GM18909 (cell line): ENCODE measurements at regions not wholly inside any gene's neighbourhood (a gene's known extent, or its start where the extent isn't known, plus 50 kb on each side); places are given as distances from the start of the nearest gene placed in this dataset.

ENCODE experiments used
- ATAC-seq: cut with Tn5 transposase; IDR thresholded peaks from one replicate; pipeline ENCODE4 v1.9.1; 2021; ENCODE audit warnings: mild to moderate bottlenecking; ENCODE audit not compliant: unreplicated experiment, poor library complexity

DNA sequence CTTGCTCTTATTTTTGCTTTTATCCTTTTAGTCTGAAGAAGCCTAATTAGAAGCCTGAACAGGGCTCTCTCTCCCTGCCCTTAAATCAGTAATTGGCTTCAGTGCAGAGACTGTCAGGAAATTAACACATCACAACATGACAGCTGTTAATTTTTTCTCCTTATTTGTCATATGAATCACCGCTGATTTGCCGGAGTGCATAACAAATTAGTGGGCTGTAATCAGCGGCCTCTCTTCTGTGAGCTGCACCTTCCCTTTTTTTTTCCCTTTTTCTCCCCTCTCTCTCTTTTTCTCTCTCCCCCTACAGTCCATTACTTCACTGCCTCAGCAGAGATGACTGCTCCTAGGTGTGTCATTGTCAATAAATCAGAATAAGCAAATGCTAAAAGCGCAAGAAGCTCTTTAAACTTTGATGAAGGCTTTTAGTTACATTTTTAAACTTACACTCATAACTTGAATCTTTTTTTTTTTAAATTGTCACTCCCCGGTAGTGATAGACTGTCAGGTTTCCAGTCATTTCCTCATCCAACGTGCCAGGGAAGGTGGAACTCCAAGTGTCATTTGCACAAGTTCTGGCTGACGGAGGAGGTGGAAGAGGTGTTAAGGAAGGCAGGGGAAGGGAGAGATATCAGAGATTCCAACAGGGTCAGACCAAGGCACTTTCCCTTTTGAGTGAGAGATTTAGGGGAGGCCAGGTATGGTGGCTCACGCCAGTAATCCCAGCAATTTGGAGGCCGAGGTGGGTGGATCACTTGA lies 197.1 kb upstream of the TSHZ3 start:
- no peak for ATAC-seq

DNA sequence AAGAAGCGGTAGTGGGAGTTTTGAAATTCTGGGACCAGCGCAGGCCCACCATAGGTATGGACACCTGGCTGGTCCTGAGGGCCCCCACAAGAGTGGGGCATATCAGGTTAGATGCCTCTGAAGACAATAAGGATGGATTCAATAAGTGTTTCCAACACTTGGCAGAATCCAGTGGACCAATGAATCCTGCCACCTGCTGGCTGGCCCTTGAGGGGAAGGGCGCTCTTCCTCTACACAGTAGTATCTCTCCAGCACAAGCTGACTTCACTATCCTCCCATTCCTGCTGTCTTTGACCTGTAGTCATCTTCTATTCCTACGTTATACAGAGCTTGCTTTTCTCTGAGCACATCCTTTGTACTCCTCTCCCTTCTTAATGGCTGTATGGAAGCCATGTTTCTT lies 199.7 kb upstream of the TSHZ3 start:
- no peak for ATAC-seq

- no peak for ATAC-seq
Measured at GRCh38 chr19:31553112-31553845, 204.0 kb upstream of the TSHZ3 start.

GRCh38 chr19:31553846-31554215 lies 204.6 kb upstream of the TSHZ3 start:
- ATAC-seq, result no peak

- no peak for ATAC-seq
Measured at GRCh38 chr19:31554360-31554759, 205.1 kb upstream of the TSHZ3 start.

DNA sequence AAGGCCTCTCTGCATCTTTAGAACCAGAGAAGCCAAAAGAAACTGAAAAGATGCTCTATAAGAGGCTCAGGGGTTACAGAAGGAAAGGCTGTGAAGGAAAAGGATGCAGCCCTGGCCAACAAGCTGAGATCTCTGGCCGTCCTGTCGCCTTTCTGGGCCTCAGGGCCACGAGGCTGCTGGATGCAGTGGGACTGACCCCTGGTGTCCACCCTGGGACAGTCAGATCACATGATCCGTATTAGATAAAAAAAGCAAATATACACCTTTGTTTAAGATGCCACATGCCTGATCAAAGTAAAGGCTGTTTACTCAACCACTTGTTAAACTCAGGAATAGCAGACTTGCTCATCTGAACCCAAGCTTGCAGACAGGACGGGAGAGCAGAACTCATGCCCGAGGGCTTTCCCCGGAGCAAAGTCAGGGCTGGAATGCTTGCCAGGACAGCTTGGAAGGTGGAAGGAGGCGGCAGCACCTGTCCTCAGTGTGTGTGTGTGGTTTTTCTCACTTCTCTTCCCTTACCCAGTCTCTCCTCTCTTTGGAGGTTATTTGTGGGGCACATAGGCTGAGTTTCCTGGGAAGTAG lies 206.5 kb upstream of the TSHZ3 start:
- ATAC-seq, result no peak

- ATAC-seq, result no peak
Measured at GRCh38 chr19:31559494-31559893, 210.3 kb upstream of the TSHZ3 start.

- no peak for ATAC-seq
Measured at GRCh38 chr19:31560086-31561060, 211.1 kb upstream of the TSHZ3 start.

DNA sequence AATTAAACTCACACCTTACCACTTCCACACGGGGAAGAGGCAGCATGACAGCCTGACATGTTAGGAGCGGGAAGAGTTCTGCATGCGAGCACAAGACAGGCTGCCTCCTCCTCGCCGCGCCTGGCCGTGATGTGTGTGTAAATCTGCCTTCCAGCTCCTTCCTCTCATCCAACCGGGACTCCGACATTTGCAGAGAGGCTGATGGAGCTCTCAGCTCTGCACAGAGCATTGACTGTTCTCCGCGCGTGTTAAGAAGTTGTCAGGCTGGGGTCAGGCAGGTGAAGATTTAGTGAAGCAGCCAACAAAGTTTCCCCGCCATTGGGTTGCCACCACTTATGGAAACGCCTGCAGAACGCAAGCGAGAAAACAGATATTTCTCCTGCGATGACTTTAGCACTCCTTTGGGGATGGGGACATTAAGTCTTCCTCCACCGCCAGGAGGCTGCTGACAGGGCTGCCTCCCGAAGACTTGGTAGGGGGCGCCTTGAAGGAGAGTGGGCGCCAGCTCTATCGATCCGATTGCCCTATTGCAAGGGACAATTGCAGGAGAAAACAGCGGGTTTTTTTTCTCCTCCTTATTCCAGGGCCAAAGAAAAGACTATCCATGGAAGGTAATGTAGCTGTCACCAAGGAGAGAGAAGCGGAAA lies 213.9 kb upstream of the TSHZ3 start:
- ATAC-seq, result no peak

DNA sequence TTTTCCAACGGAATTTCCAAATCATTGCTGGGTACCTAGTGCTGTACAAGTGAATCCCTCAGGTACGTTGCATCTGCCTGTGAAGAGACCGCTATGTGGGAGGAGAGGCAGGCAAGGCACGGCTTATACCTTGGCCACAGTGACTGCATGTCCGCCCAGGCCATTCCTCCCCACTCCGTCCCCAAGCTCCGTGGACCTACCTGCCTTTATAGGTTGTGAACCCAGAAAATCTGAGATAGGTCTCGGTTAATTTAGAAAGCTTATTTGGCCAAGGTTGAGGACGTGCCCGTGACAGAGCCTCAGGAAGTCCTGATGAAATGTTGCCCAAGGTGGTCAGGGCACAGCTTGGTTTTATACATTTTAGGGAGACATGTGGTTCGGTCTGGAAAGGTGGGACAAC lies 218.5 kb upstream of the TSHZ3 start:
- no peak for ATAC-seq

GRCh38 chr19:31568724-31569123 lies 219.5 kb upstream of the TSHZ3 start:
- no peak for ATAC-seq

- no peak for ATAC-seq
Measured at GRCh38 chr19:31570718-31571117, 221.5 kb upstream of the TSHZ3 start.

- no peak for ATAC-seq
Measured at GRCh38 chr19:31572102-31572975, 223.1 kb upstream of the TSHZ3 start.

DNA sequence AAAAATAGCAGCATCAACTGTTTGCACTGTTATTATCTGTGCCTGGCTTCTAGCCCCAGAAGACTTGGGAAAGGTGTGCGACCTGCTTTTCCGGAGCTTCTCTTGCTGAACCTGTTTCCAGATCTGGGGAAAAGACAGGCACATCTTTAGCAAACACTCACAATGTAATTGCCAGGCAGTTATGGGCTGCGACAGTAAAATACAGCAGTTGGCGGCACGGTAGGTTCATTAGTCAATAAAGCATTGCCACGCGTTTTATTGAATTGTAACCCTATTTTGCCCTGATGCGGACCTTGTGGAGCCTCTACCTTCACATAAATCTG lies 223.7 kb upstream of the TSHZ3 start:
- ATAC-seq, result no peak

GRCh38 chr19:31574251-31574973 lies 225.2 kb upstream of the TSHZ3 start:
- no peak for ATAC-seq

- ATAC-seq, result no peak
Measured at GRCh38 chr19:31575846-31576335, 226.7 kb upstream of the TSHZ3 start.

DNA sequence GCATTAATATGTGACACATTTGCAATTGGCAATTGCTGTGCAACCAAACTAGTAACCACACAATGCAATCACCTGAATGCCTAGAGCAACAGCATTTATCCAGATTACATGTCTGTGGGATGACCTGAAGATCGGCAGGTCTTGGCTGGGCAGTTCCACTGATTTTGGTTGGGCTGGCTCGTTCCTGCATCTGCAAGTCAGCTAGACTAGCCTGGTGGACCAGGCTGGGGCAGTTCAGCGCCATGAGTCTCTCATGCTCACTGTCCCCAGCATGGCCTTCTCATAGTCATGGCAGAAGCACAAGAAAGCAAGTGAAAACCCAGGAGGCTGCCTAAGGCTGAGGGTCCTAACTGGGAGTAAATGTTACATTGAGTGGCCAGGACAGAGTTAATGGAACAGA lies 229.1 kb upstream of the TSHZ3 start:
- no peak for ATAC-seq

- no peak for ATAC-seq
Measured at GRCh38 chr19:31583148-31583547, 233.9 kb upstream of the TSHZ3 start.
